HCT116 (cell line): ENCODE measurements at regions not wholly inside any gene's neighbourhood (a gene's known extent, or its start where the extent isn't known, plus 50 kb on each side); places are given as distances from the start of the nearest gene placed in this dataset.

Experiments
- ATAC-seq: fragments of 200-7000 bp; cut with Tn5 transposase; 2 replicates; pipeline ENCODE4 v1.9.1; 2020; ENCODE audit warnings: mild to moderate bottlenecking, moderate library complexity
- BruUV-seq: library from RNA; stranded (reverse); fragments of 400-500 nt; replicated peaks from 2 replicates; lab custom pipeline; 2021; lab: Mats Ljungman, UMichigan
- CTCF ChIA-PET: fragments of 300-600 bp; sonication (Branson Sonifier 250); formaldehyde crosslinking; loops from one replicate; lab custom pipeline; 2021; ENCODE audit warnings: antibody characterized with exemption; lab: Charles Lee
- POLR2A ChIA-PET: fragments of 300-600, 350-600 bp; sonication (Branson Sonifier 250); formaldehyde crosslinking; loops from one replicate; lab custom pipeline; 2021; ENCODE audit warnings: antibody characterized with exemption; lab: Charles Lee
- RAD21 ChIA-PET, 2 experiments: fragments of 300-600 bp; sonication (Branson Sonifier 250); formaldehyde crosslinking; loops; one replicate each; lab custom pipeline; 2023; ENCODE audit warnings: low total read pairs in 2 of 2; ENCODE audit not compliant: uncharacterized antibody in 2 of 2, unreplicated experiment in 2 of 2, low non-redundant PET in 1 of 2; lab: Charles Lee
- DNase-seq: peaks from one replicate; pipeline ENCODE4 v3.0.0-alpha.2; 2010; ENCODE audit warnings: low read depth, low spot score
- H2AFZ ChIP-seq: fragments of 200-600 bp; shearing (Covaris generic), sonication (generic); 2 replicates; pipeline ENCODE4 v1.6.1; 2017; ENCODE audit warnings: low read depth, mixed run types, mixed read lengths, antibody characterized with exemption, low read length; ENCODE audit not compliant: poor library complexity, severe bottlenecking
- H3K27ac ChIP-seq: 2 replicates; pipeline ENCODE4 v1.5.1; 2012; ENCODE audit warnings: low read depth, low read length
- H3K27me3 ChIP-seq: fragments of 200-600 bp; sonication (generic); 2 replicates; pipeline ENCODE4 v1.6.1; 2016; ENCODE audit warnings: mixed run types, low read length, mixed read lengths; ENCODE audit not compliant: insufficient read depth
- H3K36me3 ChIP-seq, 2 experiments: fragments of 200-500 bp in 1 of 2; fragments of 200-600 bp in 1 of 2; sonication (Bioruptor generic) in 1 of 2; sonication (generic) in 1 of 2; 2 replicates each; pipeline versions ENCODE4 v1.5.1 to v1.6.1; 2014 to 2016; ENCODE audit warnings: low read length in 2 of 2, inconsistent platforms in 1 of 2, mixed read lengths in 1 of 2, mixed run types in 1 of 2; ENCODE audit not compliant: insufficient read depth in 2 of 2, control insufficient read depth in 1 of 2
- H3K4me1 ChIP-seq, 2 experiments: fragments of 200-600 bp in 1 of 2; sonication (generic) in 1 of 2; 2 replicates each; pipeline versions ENCODE4 v1.5.1 to v1.6.1; 2012 to 2017; ENCODE audit warnings: low read length in 2 of 2, inconsistent platforms in 1 of 2, mild to moderate bottlenecking in 1 of 2, mixed read lengths in 1 of 2, mixed run types in 1 of 2, moderate library complexity in 1 of 2; ENCODE audit not compliant: insufficient read depth in 2 of 2, control insufficient read depth in 1 of 2
- H3K4me2 ChIP-seq: fragments of 200-600 bp; sonication (generic); 2 replicates; pipeline ENCODE4 v1.6.1; 2017; ENCODE audit warnings: mixed run types, low read length, mixed read lengths
- H3K4me3 ChIP-seq, 2 experiments: fragments of 200-600 bp in 1 of 2; sonication (generic) in 1 of 2; replicated peaks in 1 of 2; 2 replicates each; pipeline ENCODE4 v1.5.1; 2011 to 2016; ENCODE audit warnings: low read length in 2 of 2, control low read depth in 1 of 2, low read depth in 1 of 2, mild to moderate bottlenecking in 1 of 2, mixed read lengths in 1 of 2, mixed run types in 1 of 2
- H3K79me2 ChIP-seq: fragments of 200-600 bp; sonication (generic); 2 replicates; pipeline ENCODE4 v1.6.1; 2017; ENCODE audit warnings: mild to moderate bottlenecking, mixed run types, low read length, moderate library complexity, mixed read lengths; ENCODE audit not compliant: insufficient read depth
- H3K9ac ChIP-seq: fragments of 200-600 bp; sonication (generic); 2 replicates; pipeline ENCODE4 v1.6.1; 2016; ENCODE audit warnings: low read length, mixed read lengths
- H3K9me2 ChIP-seq: fragments of 200-600 bp; sonication (generic), shearing (Covaris generic); 2 replicates; pipeline ENCODE4 v1.6.1; 2017; ENCODE audit warnings: mixed run types, mild to moderate bottlenecking, moderate library complexity; ENCODE audit not compliant: insufficient read depth
- H3K9me3 ChIP-seq, 2 experiments: fragments of 200-500 bp in 1 of 2; fragments of 200-600 bp in 1 of 2; sonication (Bioruptor generic) in 1 of 2; sonication (generic) in 1 of 2; 2 replicates each; pipeline ENCODE4 v1.6.1; 2014 to 2017; ENCODE audit warnings: low read length in 2 of 2, mixed read lengths in 2 of 2, inconsistent platforms in 1 of 2, low read depth in 1 of 2, mild to moderate bottlenecking in 1 of 2, mixed run types in 1 of 2, moderate library complexity in 1 of 2; ENCODE audit not compliant: control insufficient read depth in 1 of 2, insufficient read depth in 1 of 2
- H4K20me1 ChIP-seq: fragments of 200-600 bp; sonication (generic), shearing (Covaris generic); 2 replicates; pipeline ENCODE4 v1.6.1; 2017; ENCODE audit warnings: mixed run types, mild to moderate bottlenecking, moderate library complexity; ENCODE audit not compliant: insufficient read depth
- CBX3 ChIP-seq: IDR thresholded peaks from 2 replicates; pipeline ENCODE4 v1.6.1; 2012; ENCODE audit warnings: low read depth
- CEBPB ChIP-seq: IDR thresholded peaks from 2 replicates; pipeline ENCODE4 v1.6.1; 2012; ENCODE audit warnings: low read depth
- EGR1 ChIP-seq: IDR thresholded peaks from 2 replicates; pipeline ENCODE4 v1.6.1; 2012; ENCODE audit warnings: low read depth
- EZH2phosphoT487 ChIP-seq: fragments of 200-600 bp; IDR thresholded peaks from 2 replicates; pipeline ENCODE4 v1.6.1; 2018; ENCODE audit warnings: antibody characterized with exemption, borderline replicate concordance
- JUND ChIP-seq: IDR thresholded peaks from 2 replicates; pipeline ENCODE4 v1.6.1; 2012
- POLR2A ChIP-seq: IDR thresholded peaks from 2 replicates; pipeline ENCODE4 v1.7.0; 2011; ENCODE audit warnings: borderline replicate concordance; ENCODE audit not compliant: insufficient read depth, insufficient read length; ENCODE audit errors: extremely low read depth
- POLR2AphosphoS5 ChIP-seq: IDR thresholded peaks from 2 replicates; pipeline ENCODE4 v1.6.1; 2011; ENCODE audit warnings: mild to moderate bottlenecking, low read depth, low read length, moderate library complexity
- RAD21 ChIP-seq: IDR thresholded peaks from 2 replicates; pipeline ENCODE4 v1.6.1; 2012; ENCODE audit warnings: low read depth, mild to moderate bottlenecking
- SIN3A ChIP-seq: IDR thresholded peaks from 2 replicates; pipeline ENCODE4 v1.6.1; 2012; ENCODE audit warnings: low read depth
- SP1 ChIP-seq: IDR thresholded peaks from 2 replicates; pipeline ENCODE4 v1.6.1; 2012; ENCODE audit warnings: low read depth
- SRF ChIP-seq: IDR thresholded peaks from 2 replicates; pipeline ENCODE4 v1.6.1; 2012; ENCODE audit warnings: low read depth
- TCF7L2 ChIP-seq: IDR thresholded peaks from 2 replicates; pipeline ENCODE4 v1.7.0; 2011; ENCODE audit warnings: borderline replicate concordance, inconsistent platforms; ENCODE audit not compliant: insufficient read depth, insufficient read length; ENCODE audit errors: extremely low read depth
- YY1 ChIP-seq: IDR thresholded peaks from 2 replicates; pipeline ENCODE4 v1.6.1; 2011; ENCODE audit warnings: low read length, low read depth, moderate library complexity, mild to moderate bottlenecking; ENCODE audit not compliant: insufficient replicate concordance; ENCODE audit errors: extremely low read depth
- ZFX ChIP-seq: fragments of 450-650 bp; IDR thresholded peaks from 2 replicates; pipeline ENCODE4 v1.6.1; 2017
- ZNF274 ChIP-seq: fragments of 200-500 bp; sonication (Bioruptor generic); IDR thresholded peaks from 2 replicates; pipeline ENCODE4 v1.6.1; 2014; ENCODE audit warnings: mild to moderate bottlenecking, low read depth, low read length, inconsistent platforms
- intact Hi-C: fragments of 100-400 bp; cut with micrococcal nuclease; formaldehyde crosslinking; loops from 2 replicates; pipeline ENCODE4 v1.10.0; 2022
- TF ChIP-seq, protein P1 (sequence below): IDR thresholded peaks from 2 replicates; pipeline ENCODE4 v1.6.1; 2011; ENCODE audit warnings: mild to moderate bottlenecking, low read length, moderate library complexity; ENCODE audit not compliant: insufficient replicate concordance; ENCODE audit errors: extremely low read depth
- TF ChIP-seq, protein P2 (sequence below), 3 experiments: fragments of 200-600 bp in 1 of 3; sonication (generic) in 1 of 3; IDR thresholded peaks in 2 of 3; conservative IDR thresholded peaks in 1 of 3; 2 replicates each; pipeline ENCODE4 v1.5.1; 2012 to 2017; ENCODE audit warnings: low read depth in 2 of 3, low read length in 2 of 3, antibody characterized with exemption in 1 of 3, borderline replicate concordance in 1 of 3, control low read depth in 1 of 3, mild to moderate bottlenecking in 1 of 3, mixed read lengths in 1 of 3, mixed run types in 1 of 3, moderate library complexity in 1 of 3; ENCODE audit not compliant: insufficient read depth in 1 of 3
- TF ChIP-seq, protein P3 (sequence below): IDR thresholded peaks from 2 replicates; pipeline ENCODE4 v1.6.1; 2012
- TF ChIP-seq, protein P4 (sequence below): IDR thresholded peaks from 2 replicates; pipeline ENCODE4 v1.6.1; 2012

DNA sequence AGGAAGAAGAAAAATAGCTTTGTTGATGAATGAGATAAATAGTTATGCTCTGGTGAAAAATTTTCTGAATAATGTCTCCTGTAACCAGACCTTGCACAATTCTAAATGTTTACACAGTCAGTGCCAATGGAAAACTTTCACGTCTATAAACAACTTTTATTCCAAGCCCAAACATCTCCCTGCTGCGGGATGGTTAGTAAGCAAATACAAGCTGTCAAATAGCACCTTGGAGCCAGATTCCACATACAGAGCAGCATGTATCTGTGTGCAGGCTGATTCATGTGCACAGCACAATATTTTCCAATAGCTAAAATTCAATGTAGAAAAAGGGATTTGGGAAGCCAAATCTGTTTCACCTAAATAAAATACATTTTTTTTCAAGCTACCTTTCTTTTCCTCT lies 813.3 kb downstream of the HACE1 start (continued):
- TF ChIP-seq, protein P1, sequence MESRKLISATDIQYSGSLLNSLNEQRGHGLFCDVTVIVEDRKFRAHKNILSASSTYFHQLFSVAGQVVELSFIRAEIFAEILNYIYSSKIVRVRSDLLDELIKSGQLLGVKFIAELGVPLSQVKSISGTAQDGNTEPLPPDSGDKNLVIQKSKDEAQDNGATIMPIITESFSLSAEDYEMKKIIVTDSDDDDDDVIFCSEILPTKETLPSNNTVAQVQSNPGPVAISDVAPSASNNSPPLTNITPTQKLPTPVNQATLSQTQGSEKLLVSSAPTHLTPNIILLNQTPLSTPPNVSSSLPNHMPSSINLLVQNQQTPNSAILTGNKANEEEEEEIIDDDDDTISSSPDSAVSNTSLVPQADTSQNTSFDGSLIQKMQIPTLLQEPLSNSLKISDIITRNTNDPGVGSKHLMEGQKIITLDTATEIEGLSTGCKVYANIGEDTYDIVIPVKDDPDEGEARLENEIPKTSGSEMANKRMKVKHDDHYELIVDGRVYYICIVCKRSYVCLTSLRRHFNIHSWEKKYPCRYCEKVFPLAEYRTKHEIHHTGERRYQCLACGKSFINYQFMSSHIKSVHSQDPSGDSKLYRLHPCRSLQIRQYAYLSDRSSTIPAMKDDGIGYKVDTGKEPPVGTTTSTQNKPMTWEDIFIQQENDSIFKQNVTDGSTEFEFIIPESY, result no peak
- TF ChIP-seq SRF, result no peak
- TF ChIP-seq, protein P2, sequence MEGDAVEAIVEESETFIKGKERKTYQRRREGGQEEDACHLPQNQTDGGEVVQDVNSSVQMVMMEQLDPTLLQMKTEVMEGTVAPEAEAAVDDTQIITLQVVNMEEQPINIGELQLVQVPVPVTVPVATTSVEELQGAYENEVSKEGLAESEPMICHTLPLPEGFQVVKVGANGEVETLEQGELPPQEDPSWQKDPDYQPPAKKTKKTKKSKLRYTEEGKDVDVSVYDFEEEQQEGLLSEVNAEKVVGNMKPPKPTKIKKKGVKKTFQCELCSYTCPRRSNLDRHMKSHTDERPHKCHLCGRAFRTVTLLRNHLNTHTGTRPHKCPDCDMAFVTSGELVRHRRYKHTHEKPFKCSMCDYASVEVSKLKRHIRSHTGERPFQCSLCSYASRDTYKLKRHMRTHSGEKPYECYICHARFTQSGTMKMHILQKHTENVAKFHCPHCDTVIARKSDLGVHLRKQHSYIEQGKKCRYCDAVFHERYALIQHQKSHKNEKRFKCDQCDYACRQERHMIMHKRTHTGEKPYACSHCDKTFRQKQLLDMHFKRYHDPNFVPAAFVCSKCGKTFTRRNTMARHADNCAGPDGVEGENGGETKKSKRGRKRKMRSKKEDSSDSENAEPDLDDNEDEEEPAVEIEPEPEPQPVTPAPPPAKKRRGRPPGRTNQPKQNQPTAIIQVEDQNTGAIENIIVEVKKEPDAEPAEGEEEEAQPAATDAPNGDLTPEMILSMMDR (IDR thresholded peaks at IDR 0.05 in 2 of 3, conservative IDR thresholded peaks at IDR 0.05 in 1 of 3; ENCODE audit: borderline replicate concordance in 1 of 3, insufficient read depth in 1 of 3, low read depth in 2 of 3, low read length in 2 of 3), result no peak
- TF ChIP-seq, protein P3, sequence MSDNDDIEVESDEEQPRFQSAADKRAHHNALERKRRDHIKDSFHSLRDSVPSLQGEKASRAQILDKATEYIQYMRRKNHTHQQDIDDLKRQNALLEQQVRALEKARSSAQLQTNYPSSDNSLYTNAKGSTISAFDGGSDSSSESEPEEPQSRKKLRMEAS, result no peak
- no peak for TF ChIP-seq RAD21
- TF ChIP-seq, protein P4, sequence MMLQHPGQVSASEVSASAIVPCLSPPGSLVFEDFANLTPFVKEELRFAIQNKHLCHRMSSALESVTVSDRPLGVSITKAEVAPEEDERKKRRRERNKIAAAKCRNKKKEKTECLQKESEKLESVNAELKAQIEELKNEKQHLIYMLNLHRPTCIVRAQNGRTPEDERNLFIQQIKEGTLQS, result no peak
- TF ChIP-seq ZNF274, result no peak
- no peak for TF ChIP-seq SIN3A
- TF ChIP-seq EZH2phosphoT487, result no peak
- TF ChIP-seq JUND, result no peak

DNA sequence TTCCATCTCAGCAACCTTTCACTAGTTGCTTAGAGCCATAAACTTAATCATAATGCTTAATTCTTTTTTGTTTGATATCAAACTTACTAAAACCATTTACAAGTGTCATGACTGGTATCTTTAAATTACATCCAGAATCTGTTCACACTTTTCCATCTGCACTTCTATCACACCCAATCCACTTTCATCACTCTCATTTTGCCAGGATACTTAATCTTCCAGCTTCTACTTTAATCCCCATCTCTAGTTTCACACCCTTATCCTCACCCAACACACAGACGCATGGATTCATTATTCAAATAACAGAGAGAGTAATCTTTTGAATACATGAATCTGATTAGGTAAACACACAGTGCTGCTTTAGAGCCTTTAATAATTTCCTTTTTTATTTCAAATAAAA lies 828.4 kb downstream of the HACE1 start:
- Histone ChIP-seq H4K20me1 (no peaks in the 10 kb centered on the region), H3K9me3 (no peaks in the 10 kb centered on the region), H3K4me3 (no peak overlapping the region), H3K4me2 (no peak overlapping the region), H3K9ac (no peak overlapping the region), H3K79me2 (no peaks in the 10 kb centered on the region), H3K36me3 (no peaks in the 10 kb centered on the region), H3K27ac (no peak overlapping the region), H3K4me1 (no peaks in the 10 kb centered on the region), H3K9me2 (no peaks in the 10 kb centered on the region), H3K27me3 (no peaks in the 10 kb centered on the region), H2AFZ (no peak overlapping the region)
- CTCF ChIA-PET, result no interaction called here
- ATAC-seq (no peak), DNase-seq (no peak)
- RAD21 ChIA-PET, result no interaction called here
- no TSS peak for BruUV-seq
- POLR2A ChIA-PET, result no interaction called here
- intact Hi-C loops, result no loop called here
- no peak for TF ChIP-seq JUND
- TF ChIP-seq ZFX, result no peak
- no peak for TF ChIP-seq CBX3
- TF ChIP-seq YY1, result no peak
- no peak for TF ChIP-seq SP1
- no peak for TF ChIP-seq POLR2A
- TF ChIP-seq RAD21, result no peak
- no peak for TF ChIP-seq EGR1
- no peak for TF ChIP-seq TCF7L2
- TF ChIP-seq EZH2phosphoT487, result no peak
- TF ChIP-seq, protein P1, result no peak
- no peak for TF ChIP-seq CEBPB
- TF ChIP-seq POLR2AphosphoS5, result no peak
- TF ChIP-seq SIN3A, result no peak
